ENCODE measurements at regions not wholly inside any gene's neighbourhood (a gene's known extent, or its start where the extent isn't known, plus 50 kb on each side); places are given as distances from the start of the nearest gene placed in this dataset.

DNA sequence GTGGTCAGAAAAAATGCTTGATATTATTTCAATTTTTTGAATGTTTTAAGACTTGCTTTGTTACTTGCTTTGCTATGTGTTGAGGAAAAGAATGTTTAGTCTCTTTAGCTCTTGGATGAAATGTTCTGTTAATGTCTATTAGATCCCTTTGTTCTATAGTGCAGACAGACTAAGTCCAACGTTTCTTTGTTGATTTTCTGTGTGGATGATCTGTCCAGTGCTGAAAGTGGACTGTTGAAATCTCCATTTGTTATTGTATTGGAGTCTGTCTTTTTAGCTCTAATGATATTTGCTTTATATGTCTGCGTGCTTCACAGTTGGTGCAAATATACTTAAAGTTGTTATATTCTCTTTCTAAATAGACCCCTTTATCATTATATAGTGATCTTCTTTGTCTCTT lies 220.6 kb downstream of the GUCY2F start:
- TF ChIP-seq, protein P1, sequence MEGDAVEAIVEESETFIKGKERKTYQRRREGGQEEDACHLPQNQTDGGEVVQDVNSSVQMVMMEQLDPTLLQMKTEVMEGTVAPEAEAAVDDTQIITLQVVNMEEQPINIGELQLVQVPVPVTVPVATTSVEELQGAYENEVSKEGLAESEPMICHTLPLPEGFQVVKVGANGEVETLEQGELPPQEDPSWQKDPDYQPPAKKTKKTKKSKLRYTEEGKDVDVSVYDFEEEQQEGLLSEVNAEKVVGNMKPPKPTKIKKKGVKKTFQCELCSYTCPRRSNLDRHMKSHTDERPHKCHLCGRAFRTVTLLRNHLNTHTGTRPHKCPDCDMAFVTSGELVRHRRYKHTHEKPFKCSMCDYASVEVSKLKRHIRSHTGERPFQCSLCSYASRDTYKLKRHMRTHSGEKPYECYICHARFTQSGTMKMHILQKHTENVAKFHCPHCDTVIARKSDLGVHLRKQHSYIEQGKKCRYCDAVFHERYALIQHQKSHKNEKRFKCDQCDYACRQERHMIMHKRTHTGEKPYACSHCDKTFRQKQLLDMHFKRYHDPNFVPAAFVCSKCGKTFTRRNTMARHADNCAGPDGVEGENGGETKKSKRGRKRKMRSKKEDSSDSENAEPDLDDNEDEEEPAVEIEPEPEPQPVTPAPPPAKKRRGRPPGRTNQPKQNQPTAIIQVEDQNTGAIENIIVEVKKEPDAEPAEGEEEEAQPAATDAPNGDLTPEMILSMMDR (conservative IDR thresholded peaks at IDR 0.05; ENCODE audit: low read length): no peak
- TF ChIP-seq EZH2phosphoT487 (IDR thresholded peaks at IDR 0.05; ENCODE audit: borderline replicate concordance, low read depth, low read length): no peak
